Activated CD8-positive, alpha-beta memory T cell treated with anti-CD3 and anti-CD28 coated beads, Interleukin-2, amount 10 ng/mL, durations not matched to agents 7 days and 5 days (primary cell): ENCODE measurements at regions not wholly inside any gene's neighbourhood (a gene's known extent, or its start where the extent isn't known, plus 50 kb on each side); places are given as distances from the start of the nearest gene placed in this dataset.
"Not testable (repeated sequence)": the region's sequence is repeated elsewhere in the genome, so short reads cannot be mapped to it uniquely, and the experiment has no call there.

Experiments
- ATAC-seq: fragments of 150-1000 bp; cut with Tn5 transposase; one replicate; pipeline ENCODE4 v1.10.0; 2021; ENCODE audit warnings: moderate library complexity
- CTCF ChIA-PET: fragments of 350-600 bp; sonication (Branson Sonifier 250); formaldehyde crosslinking; loops from one replicate; lab custom pipeline; 2021; ENCODE audit warnings: antibody characterized with exemption; lab: Charles Lee
- DNase-seq: peaks from one replicate; pipeline ENCODE4 v3.0.0-alpha.2; 2020
- H3K27ac Mint-ChIP-seq: one replicate; pipeline ENCODE4 v1.8.0; 2021; ENCODE audit warnings: mild to moderate bottlenecking, mixed read lengths
- H3K27me3 Mint-ChIP-seq: one replicate; pipeline ENCODE4 v1.8.0; 2021; ENCODE audit warnings: mixed read lengths
- H3K36me3 Mint-ChIP-seq: one replicate; pipeline ENCODE4 v1.8.0; 2021; ENCODE audit warnings: mild to moderate bottlenecking, mixed read lengths
- H3K4me1 Mint-ChIP-seq: one replicate; pipeline ENCODE4 v1.8.0; 2021; ENCODE audit warnings: mixed read lengths
- H3K4me3 Mint-ChIP-seq: one replicate; pipeline ENCODE4 v1.8.0; 2021; ENCODE audit warnings: mild to moderate bottlenecking, moderate library complexity, mixed read lengths
- H3K9me3 Mint-ChIP-seq: one replicate; pipeline ENCODE4 v1.8.0; 2022; ENCODE audit warnings: low read depth, mixed read lengths

- Mint-ChIP-seq H3K4me1 (no peaks in the 10 kb centered on the region), H3K36me3 (no peaks in the 10 kb centered on the region), H3K27me3 (no peaks in the 10 kb centered on the region), H3K9me3 (peaks cover 4% of the 10 kb centered on the region), H3K4me3 (no peak overlapping the region), H3K27ac (no peak overlapping the region)
- ATAC-seq (no peak), DNase-seq (no peak)
- CTCF ChIA-PET = no interaction called here
Observed at GRCh38 chr4:79210636-79211049, 115.2 kb downstream of the NAA11 start.

GRCh38 chr4:79209822-79210635 is 115.8 kb downstream of the NAA11 start:
- H3K4me1 Mint-ChIP-seq = no peaks in the 10 kb centered on the region
- ATAC-seq (no peak), DNase-seq (no peak)
- H3K27me3 Mint-ChIP-seq = no peaks in the 10 kb centered on the region
- no peak overlapping the region for H3K4me3 Mint-ChIP-seq
- no peaks in the 10 kb centered on the region for H3K36me3 Mint-ChIP-seq
- CTCF ChIA-PET = no interaction called here
- H3K9me3 Mint-ChIP-seq = peaks cover 4% of the 10 kb centered on the region
- no peak overlapping the region for H3K27ac Mint-ChIP-seq

GRCh38 chr4:79209081-79209480 is 116.8 kb downstream of the NAA11 start:
- H3K27ac Mint-ChIP-seq = no peak overlapping the region
- no peak overlapping the region for H3K4me3 Mint-ChIP-seq
- peaks cover 4% of the 10 kb centered on the region for H3K9me3 Mint-ChIP-seq
- CTCF ChIA-PET = interaction anchor here (1.3 kb wide), 1 partner anchor 30 kb away, joined by 3 read pairs; no protein-coding TSS in a partner anchor
- no peaks in the 10 kb centered on the region for H3K36me3 Mint-ChIP-seq
- no peaks in the 10 kb centered on the region for H3K27me3 Mint-ChIP-seq
- DNase-seq (no peak), ATAC-seq (no peak)
- H3K4me1 Mint-ChIP-seq = no peaks in the 10 kb centered on the region

DNA sequence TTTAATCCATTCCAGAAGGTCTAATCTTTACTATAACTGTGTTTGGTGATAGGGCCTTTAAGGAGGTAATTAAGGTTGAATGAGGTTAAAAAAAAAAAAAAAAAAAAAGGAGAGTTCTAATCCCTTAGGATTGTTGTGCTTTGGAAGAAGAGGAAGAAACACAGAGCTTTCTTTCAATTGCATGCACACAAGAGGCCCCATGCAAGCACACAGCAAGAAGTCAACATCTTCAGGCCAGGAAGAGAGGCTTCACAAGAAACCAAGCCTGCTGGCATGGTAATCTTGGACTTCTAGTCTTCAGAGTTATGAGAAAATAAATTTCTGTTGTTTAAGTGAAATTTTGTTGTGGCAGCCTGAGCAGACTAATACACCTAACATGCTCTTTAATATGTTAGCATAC is 118.6 kb downstream of the NAA11 start:
- H3K36me3 Mint-ChIP-seq = no peaks in the 10 kb centered on the region
- H3K27ac Mint-ChIP-seq = no peak overlapping the region

GRCh38 chr4:79206660-79207059 is 119.2 kb downstream of the NAA11 start:
- Mint-ChIP-seq H3K4me1 (no peaks in the 10 kb centered on the region), H3K4me3 (no peak overlapping the region), H3K9me3 (peaks cover 4% of the 10 kb centered on the region), H3K27me3 (no peaks in the 10 kb centered on the region), H3K36me3 (no peaks in the 10 kb centered on the region), H3K27ac (no peak overlapping the region)
- CTCF ChIA-PET = no interaction called here
- no peak for DNase-seq
- ATAC-seq = no peak

More for the DNA sequence above, 118.6 kb downstream of the NAA11 start:
- CTCF ChIA-PET = no interaction called here
- Mint-ChIP-seq H3K27me3 (no peaks in the 10 kb centered on the region), H3K9me3 (peaks cover 4% of the 10 kb centered on the region), H3K4me1 (no peaks in the 10 kb centered on the region), H3K4me3 (no peak overlapping the region)
- ATAC-seq (no peak), DNase-seq (no peak)

GRCh38 chr4:79205121-79205520 is 120.7 kb downstream of the NAA11 start:
- CTCF ChIA-PET = no interaction called here
- Mint-ChIP-seq H3K36me3 (no peaks in the 10 kb centered on the region), H3K27me3 (no peaks in the 10 kb centered on the region), H3K27ac (no peak overlapping the region), H3K9me3 (peaks cover 4% of the 10 kb centered on the region), H3K4me1 (no peaks in the 10 kb centered on the region), H3K4me3 (no peak overlapping the region)
- no peak for ATAC-seq
- DNase-seq = no peak

GRCh38 chr4:79201971-79202370 is 123.9 kb downstream of the NAA11 start:
- H3K4me3 Mint-ChIP-seq = no peak overlapping the region
- H3K27ac Mint-ChIP-seq = no peak overlapping the region
- CTCF ChIA-PET = no interaction called here
- H3K36me3 Mint-ChIP-seq = no peaks in the 10 kb centered on the region
- no peaks in the 10 kb centered on the region for H3K4me1 Mint-ChIP-seq
- H3K9me3 Mint-ChIP-seq = peaks cover 2% of the 10 kb centered on the region
- H3K27me3 Mint-ChIP-seq = no peaks in the 10 kb centered on the region
- DNase-seq (no peak), ATAC-seq (no peak)

GRCh38 chr4:79199743-79200142 is 126.1 kb downstream of the NAA11 start:
- CTCF ChIA-PET = no interaction called here
- DNase-seq = no peak
- H3K36me3 Mint-ChIP-seq = no peaks in the 10 kb centered on the region
- ATAC-seq = no peak
- H3K4me3 Mint-ChIP-seq = no peak overlapping the region
- H3K9me3 Mint-ChIP-seq = no peaks in the 10 kb centered on the region
- no peak overlapping the region for H3K27ac Mint-ChIP-seq
- no peaks in the 10 kb centered on the region for H3K27me3 Mint-ChIP-seq
- H3K4me1 Mint-ChIP-seq = no peaks in the 10 kb centered on the region

GRCh38 chr4:79198951-79199587 is 126.8 kb downstream of the NAA11 start:
- Mint-ChIP-seq H3K4me1 (no peaks in the 10 kb centered on the region), H3K36me3 (no peaks in the 10 kb centered on the region), H3K27me3 (no peaks in the 10 kb centered on the region), H3K4me3 (no peak overlapping the region), H3K9me3 (no peaks in the 10 kb centered on the region), H3K27ac (no peak overlapping the region)
- DNase-seq (no peak), ATAC-seq (no peak)
- CTCF ChIA-PET = no interaction called here

- CTCF ChIA-PET = no interaction called here
- Mint-ChIP-seq H3K27ac (no peak overlapping the region), H3K9me3 (no peaks in the 10 kb centered on the region), H3K27me3 (no peaks in the 10 kb centered on the region), H3K4me1 (no peaks in the 10 kb centered on the region), H3K36me3 (no peaks in the 10 kb centered on the region), H3K4me3 (no peak overlapping the region)
- no peak for ATAC-seq
- DNase-seq = no peak
Observed at GRCh38 chr4:79197275-79198009, 128.4 kb downstream of the NAA11 start.

- H3K27ac Mint-ChIP-seq, DNase-seq, H3K36me3 Mint-ChIP-seq, H3K27me3 Mint-ChIP-seq, H3K4me3 Mint-ChIP-seq, CTCF ChIA-PET, H3K9me3 Mint-ChIP-seq, H3K4me1 Mint-ChIP-seq, ATAC-seq: not testable (repeated sequence)
Observed at GRCh38 chr4:79191292-79191691, 134.6 kb downstream of the NAA11 start.

- ATAC-seq (no peak), DNase-seq (no peak)
- H3K36me3 Mint-ChIP-seq = no peaks in the 10 kb centered on the region
- CTCF ChIA-PET = no interaction called here
- H3K4me1 Mint-ChIP-seq = no peaks in the 10 kb centered on the region
- peaks cover 10% of the 10 kb centered on the region for H3K9me3 Mint-ChIP-seq
- H3K4me3 Mint-ChIP-seq = no peak overlapping the region
- no peaks in the 10 kb centered on the region for H3K27me3 Mint-ChIP-seq
- no peak overlapping the region for H3K27ac Mint-ChIP-seq
Observed at GRCh38 chr4:79185526-79186045, 140.3 kb downstream of the NAA11 start.

DNA sequence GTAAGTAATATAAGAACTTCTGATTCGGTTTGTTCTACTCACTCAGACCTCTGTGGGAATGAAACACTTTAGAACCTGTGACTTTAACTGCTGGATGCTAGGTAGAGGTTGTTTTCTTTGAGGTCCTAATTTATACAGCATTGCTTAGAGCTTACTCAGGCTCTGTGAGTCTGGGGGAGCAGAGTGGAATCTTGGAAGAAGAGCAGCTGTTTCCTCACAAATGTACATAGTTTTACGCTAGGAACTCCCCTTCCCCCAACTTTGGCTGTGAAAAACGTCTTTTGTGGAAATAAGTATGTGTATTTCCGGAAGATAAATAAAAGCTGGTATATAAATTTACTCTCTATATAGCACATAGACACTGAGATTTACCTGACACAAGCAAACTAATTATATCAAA is 141.4 kb downstream of the NAA11 start:
- CTCF ChIA-PET = no interaction called here
- Mint-ChIP-seq H3K27me3 (no peaks in the 10 kb centered on the region), H3K36me3 (no peaks in the 10 kb centered on the region), H3K4me3 (no peak overlapping the region), H3K27ac (no peak overlapping the region), H3K4me1 (no peaks in the 10 kb centered on the region), H3K9me3 (peaks cover 7% of the 10 kb centered on the region)
- ATAC-seq = no peak
- DNase-seq = no peak
